ENCODE measurements at regions not wholly inside any gene's neighbourhood (a gene's known extent, or its start where the extent isn't known, plus 50 kb on each side); places are given as distances from the start of the nearest gene placed in this dataset.
A peak's percentile ranks its signal among the peaks of the same experiment; 100 is the strongest.

- Histone ChIP-seq H4K20me1 (ENCODE audit: control insufficient read depth, extremely low read depth, insufficient read depth, low read length) (no peaks in the 10 kb centered on the region), H3K4me3 (replicated peaks in 1 of 4; ENCODE audit: control extremely low read depth in 1 of 4, insufficient read depth in 1 of 4, low read depth in 3 of 4, low read length in 4 of 4) (no peak overlapping the region), H2AFZ (ENCODE audit: low read length) (no peak overlapping the region), H3K9ac (ENCODE audit: insufficient read depth, low read length) (no peak overlapping the region), H3K27ac (ENCODE audit: insufficient read depth, low read length) (no peak overlapping the region), H3K79me2 (ENCODE audit: control insufficient read depth, insufficient read depth, low read length) (no peaks in the 10 kb centered on the region), H3K9me3 (ENCODE audit: control insufficient read depth, insufficient read depth, low read depth, low read length) (no peaks in the 10 kb centered on the region), H3K27me3 (ENCODE audit: control insufficient read depth, insufficient read depth, low read length) (no peaks in the 10 kb centered on the region), H3K36me3 (ENCODE audit: control insufficient read depth, insufficient read depth, low read length) (no peaks in the 10 kb centered on the region), H3K4me2 (ENCODE audit: extremely low read depth, insufficient read depth, low read length) (no peak overlapping the region), H3K4me1 (ENCODE audit: control insufficient read depth, extremely low read depth, insufficient read depth, low read length) (no peaks in the 10 kb centered on the region)
- TF ChIP-seq, protein P1, sequence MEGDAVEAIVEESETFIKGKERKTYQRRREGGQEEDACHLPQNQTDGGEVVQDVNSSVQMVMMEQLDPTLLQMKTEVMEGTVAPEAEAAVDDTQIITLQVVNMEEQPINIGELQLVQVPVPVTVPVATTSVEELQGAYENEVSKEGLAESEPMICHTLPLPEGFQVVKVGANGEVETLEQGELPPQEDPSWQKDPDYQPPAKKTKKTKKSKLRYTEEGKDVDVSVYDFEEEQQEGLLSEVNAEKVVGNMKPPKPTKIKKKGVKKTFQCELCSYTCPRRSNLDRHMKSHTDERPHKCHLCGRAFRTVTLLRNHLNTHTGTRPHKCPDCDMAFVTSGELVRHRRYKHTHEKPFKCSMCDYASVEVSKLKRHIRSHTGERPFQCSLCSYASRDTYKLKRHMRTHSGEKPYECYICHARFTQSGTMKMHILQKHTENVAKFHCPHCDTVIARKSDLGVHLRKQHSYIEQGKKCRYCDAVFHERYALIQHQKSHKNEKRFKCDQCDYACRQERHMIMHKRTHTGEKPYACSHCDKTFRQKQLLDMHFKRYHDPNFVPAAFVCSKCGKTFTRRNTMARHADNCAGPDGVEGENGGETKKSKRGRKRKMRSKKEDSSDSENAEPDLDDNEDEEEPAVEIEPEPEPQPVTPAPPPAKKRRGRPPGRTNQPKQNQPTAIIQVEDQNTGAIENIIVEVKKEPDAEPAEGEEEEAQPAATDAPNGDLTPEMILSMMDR (conservative IDR thresholded peaks at IDR 0.05 in 1 of 2, IDR thresholded peaks at IDR 0.05 in 1 of 2; ENCODE audit: low read depth in 1 of 2, low read length in 2 of 2), result no peak
- no peak for TF ChIP-seq EZH2 (IDR thresholded peaks at IDR 0.05; ENCODE audit: low read length, missing control alignments)
- DNase-seq (ENCODE audit: low read depth in 2 of 2), result peak in 1 of 2 donors; percentile 6
These were observed 1322.0 kb downstream of the EFNB2 start for GRCh38 chr13:105213512-105213911.

DNA sequence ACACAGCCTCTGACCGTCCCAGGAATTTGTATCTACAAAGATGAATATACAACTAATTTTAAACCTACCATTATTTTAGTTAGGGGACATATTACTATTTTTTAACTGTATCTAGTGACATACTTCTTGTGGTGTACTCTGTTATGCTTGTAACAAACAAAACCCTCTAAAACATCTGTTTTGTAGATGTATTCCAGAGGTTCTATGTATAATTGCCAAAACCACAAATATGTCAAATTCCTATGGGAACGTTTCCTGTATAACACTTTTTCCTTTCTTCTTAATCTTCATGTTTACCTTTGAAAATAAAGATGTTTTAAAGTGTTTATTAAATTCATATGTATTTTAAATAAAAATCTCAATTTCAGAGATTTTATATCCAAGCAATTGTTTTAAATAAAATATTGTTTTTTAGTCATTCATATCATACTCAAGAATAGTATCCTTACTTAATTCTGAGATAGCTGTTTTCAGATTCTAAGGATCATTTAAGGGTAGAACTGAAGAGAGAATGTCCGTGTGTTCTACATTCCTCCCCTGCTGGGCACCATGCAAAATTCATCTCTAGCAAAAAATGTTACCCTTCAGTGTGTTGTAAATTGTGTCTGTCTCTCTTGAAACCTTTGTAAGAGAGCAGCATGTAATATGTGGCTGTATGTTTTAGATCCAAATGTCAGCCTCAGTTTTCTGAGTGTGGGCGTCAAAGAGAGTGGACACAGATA lies 1327.7 kb downstream of the EFNB2 start:
- Histone ChIP-seq H3K9me3 (ENCODE audit: control insufficient read depth, insufficient read depth, low read depth, low read length) (no peaks in the 10 kb centered on the region), H3K36me3 (ENCODE audit: control insufficient read depth, insufficient read depth, low read length) (no peaks in the 10 kb centered on the region), H2AFZ (ENCODE audit: low read length) (no peak overlapping the region), H3K4me3 (replicated peaks in 1 of 4; ENCODE audit: control extremely low read depth in 1 of 4, insufficient read depth in 1 of 4, low read depth in 3 of 4, low read length in 4 of 4) (no peak overlapping the region), H3K4me1 (ENCODE audit: control insufficient read depth, extremely low read depth, insufficient read depth, low read length) (no peaks in the 10 kb centered on the region), H3K4me2 (ENCODE audit: extremely low read depth, insufficient read depth, low read length) (no peak overlapping the region), H4K20me1 (ENCODE audit: control insufficient read depth, extremely low read depth, insufficient read depth, low read length) (no peaks in the 10 kb centered on the region), H3K27me3 (ENCODE audit: control insufficient read depth, insufficient read depth, low read length) (no peaks in the 10 kb centered on the region), H3K9ac (ENCODE audit: insufficient read depth, low read length) (no peak overlapping the region), H3K79me2 (ENCODE audit: control insufficient read depth, insufficient read depth, low read length) (no peaks in the 10 kb centered on the region), H3K27ac (ENCODE audit: insufficient read depth, low read length) (no peak overlapping the region)
- no peak for TF ChIP-seq EZH2 (IDR thresholded peaks at IDR 0.05; ENCODE audit: low read length, missing control alignments)
- TF ChIP-seq, protein P1 (conservative IDR thresholded peaks at IDR 0.05 in 1 of 2, IDR thresholded peaks at IDR 0.05 in 1 of 2; ENCODE audit: low read depth in 1 of 2, low read length in 2 of 2), result no peak
- DNase-seq (ENCODE audit: low read depth in 2 of 2), result peak; percentile 23 to 46

DNA sequence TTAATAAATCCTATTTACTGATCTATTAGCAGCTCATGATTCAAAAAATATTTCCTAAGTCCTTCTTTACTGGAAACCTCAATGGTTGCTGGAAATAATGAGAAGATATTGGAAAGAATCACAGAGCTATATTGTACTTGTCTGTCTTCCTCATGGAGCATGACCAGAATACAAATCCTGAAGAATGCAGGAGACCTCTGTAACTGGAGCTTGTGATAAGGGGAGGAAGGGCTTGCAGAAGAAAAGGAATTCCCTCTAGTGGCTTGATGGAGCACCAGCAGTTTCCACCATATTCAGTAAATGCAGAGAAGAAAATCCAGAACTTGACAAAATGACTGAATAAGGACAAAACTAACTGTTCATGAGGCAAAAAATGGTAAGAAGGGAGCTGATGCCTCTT lies 1333.1 kb downstream of the EFNB2 start:
- no peak overlapping the region for H2AFZ ChIP-seq (ENCODE audit: low read length)
- H3K4me3 ChIP-seq (replicated peaks in 1 of 4; ENCODE audit: control extremely low read depth in 1 of 4, insufficient read depth in 1 of 4, low read depth in 3 of 4, low read length in 4 of 4), result no peak overlapping the region
- TF ChIP-seq, protein P1 (conservative IDR thresholded peaks at IDR 0.05 in 1 of 2, IDR thresholded peaks at IDR 0.05 in 1 of 2; ENCODE audit: low read depth in 1 of 2, low read length in 2 of 2), result peak; percentile 33 to 80
- TF ChIP-seq EZH2 (IDR thresholded peaks at IDR 0.05; ENCODE audit: low read length, missing control alignments), result no peak
- H3K79me2 ChIP-seq (ENCODE audit: control insufficient read depth, insufficient read depth, low read length), result no peaks in the 10 kb centered on the region
- H3K9me3 ChIP-seq (ENCODE audit: control insufficient read depth, insufficient read depth, low read depth, low read length), result no peaks in the 10 kb centered on the region
- no peaks in the 10 kb centered on the region for H3K27me3 ChIP-seq (ENCODE audit: control insufficient read depth, insufficient read depth, low read length)
- H4K20me1 ChIP-seq (ENCODE audit: control insufficient read depth, extremely low read depth, insufficient read depth, low read length), result no peaks in the 10 kb centered on the region
- H3K27ac ChIP-seq (ENCODE audit: insufficient read depth, low read length), result no peak overlapping the region
- no peaks in the 10 kb centered on the region for H3K36me3 ChIP-seq (ENCODE audit: control insufficient read depth, insufficient read depth, low read length)
- peak; percentile 60 to 66 for DNase-seq (ENCODE audit: low read depth in 2 of 2)
- no peaks in the 10 kb centered on the region for H3K4me1 ChIP-seq (ENCODE audit: control insufficient read depth, extremely low read depth, insufficient read depth, low read length)
- no peak overlapping the region for H3K9ac ChIP-seq (ENCODE audit: insufficient read depth, low read length)
- H3K4me2 ChIP-seq (ENCODE audit: extremely low read depth, insufficient read depth, low read length), result no peak overlapping the region
